ENCODE measurements at regions not wholly inside any gene's neighbourhood (a gene's known extent, or its start where the extent isn't known, plus 50 kb on each side); places are given as distances from the start of the nearest gene placed in this dataset.

- DNase-seq = no peak
These were observed 99.5 kb upstream of the CTSO start for GRCh38 chr4:156053174-156053573.

DNA sequence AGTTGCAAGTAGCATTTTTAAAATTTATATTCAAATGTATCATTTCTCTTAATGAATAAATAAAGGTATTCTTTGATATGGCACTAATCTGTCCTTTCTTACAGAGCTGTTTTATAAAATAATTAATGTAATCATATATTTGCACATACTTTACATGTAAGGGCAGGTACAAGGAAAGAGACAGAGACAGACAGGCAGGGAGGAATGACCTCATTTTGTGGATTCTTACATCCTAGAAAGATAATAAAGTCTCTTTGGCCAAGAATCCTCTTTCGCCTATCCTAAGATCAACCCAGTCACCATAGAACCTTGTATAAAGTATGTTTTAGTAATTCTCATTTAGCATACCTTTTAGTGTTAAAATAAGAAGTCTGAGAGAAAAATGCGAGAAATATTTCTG lies 98.5 kb upstream of the CTSO start:
- no peak for DNase-seq

GRCh38 chr4:156038772-156039171 lies 85.1 kb upstream of the CTSO start:
- no peak for DNase-seq

GRCh38 chr4:156036496-156036895 lies 82.8 kb upstream of the CTSO start:
- no peak for DNase-seq

DNA sequence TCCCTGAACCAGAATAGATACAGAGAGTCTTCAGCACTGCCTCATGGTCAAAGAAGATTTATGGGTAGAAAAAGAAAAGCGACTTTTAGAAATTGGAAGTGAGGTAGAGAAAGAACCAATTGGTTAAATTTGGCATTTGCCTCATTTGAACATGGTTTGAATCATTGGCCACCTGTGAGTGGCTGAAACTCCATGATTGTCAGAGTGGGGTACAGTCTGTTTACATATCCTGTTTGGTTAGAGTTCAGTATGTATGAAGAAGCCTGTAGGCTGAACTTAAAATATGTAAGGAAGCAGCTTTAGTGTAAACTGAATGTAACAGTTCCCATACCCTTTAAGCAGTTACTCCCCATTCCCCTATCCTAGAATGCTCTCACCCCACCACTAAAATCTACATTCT lies 76.0 kb upstream of the CTSO start:
- DNase-seq = no peak

- no peak for DNase-seq
These were observed 67.6 kb upstream of the CTSO start for GRCh38 chr4:156021298-156021697.

GRCh38 chr4:156019246-156019645 lies 65.6 kb upstream of the CTSO start:
- DNase-seq = no peak

GRCh38 chr4:156018383-156018782 lies 64.7 kb upstream of the CTSO start:
- DNase-seq = peak in 1 of 2 experiments; percentile 8

GRCh38 chr4:156015781-156016180 lies 62.1 kb upstream of the CTSO start:
- DNase-seq = no peak

DNA sequence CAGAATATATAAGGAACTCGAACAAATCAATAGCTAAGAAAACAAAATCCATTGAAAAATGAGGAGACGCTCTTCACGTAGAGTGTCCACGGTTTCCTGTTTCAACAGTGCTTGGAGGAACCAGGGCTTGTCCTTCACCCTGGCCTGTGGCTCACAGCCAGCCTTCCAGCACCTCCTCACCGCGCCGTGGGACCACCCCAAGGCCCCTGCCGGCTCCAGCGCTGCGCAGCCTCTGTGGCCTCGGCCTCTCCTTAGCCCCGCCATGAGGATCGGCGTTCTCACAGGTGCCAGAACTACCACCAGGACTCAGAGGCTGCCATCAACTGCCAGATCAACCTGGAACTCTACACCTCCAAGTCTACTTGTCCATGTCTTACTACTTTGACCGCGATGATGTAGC lies 52.5 kb upstream of the CTSO start:
- no peak for DNase-seq

Data from NCI-H2081 (cell line).